WTC11 (cell line): ENCODE measurements at regions not wholly inside any gene's neighbourhood (a gene's known extent, or its start where the extent isn't known, plus 50 kb on each side); places are given as distances from the start of the nearest gene placed in this dataset.

Experiments
- ATF1 ChIP-seq: sonication (generic); formaldehyde crosslinking; IDR thresholded peaks from 2 replicates; pipeline ENCODE4 v1.8.1; 2023; ENCODE audit warnings: mild to moderate bottlenecking, moderate library complexity, missing genetic modification reagents
- GTF2I ChIP-seq: fragments of 250-450 bp; sonication (Bioruptor Pico); conservative IDR thresholded peaks from 2 replicates; pipeline ENCODE4 v1.4.0; 2021; ENCODE audit warnings: mild to moderate bottlenecking
- TEAD4 ChIP-seq: sonication (generic); formaldehyde crosslinking; IDR thresholded peaks from 2 replicates; pipeline ENCODE4 v1.8.0; 2022; ENCODE audit warnings: mild to moderate bottlenecking, missing genetic modification reagents
- TF ChIP-seq, protein P1 (sequence below): sonication (generic); formaldehyde crosslinking; IDR thresholded peaks from 2 replicates; pipeline ENCODE4 v1.8.0; 2022; ENCODE audit warnings: mild to moderate bottlenecking, missing genetic modification reagents
- TF ChIP-seq, protein P2 (sequence below): fragments of 200-600 bp; IDR thresholded peaks from 2 replicates; pipeline ENCODE4 v1.8.0; 2022; ENCODE audit warnings: antibody characterized with exemption
- TF ChIP-seq, protein P3 (sequence below): sonication (generic); formaldehyde crosslinking; IDR thresholded peaks from 2 replicates; pipeline ENCODE4 v1.8.0; 2023; ENCODE audit warnings: missing genetic modification reagents

DNA sequence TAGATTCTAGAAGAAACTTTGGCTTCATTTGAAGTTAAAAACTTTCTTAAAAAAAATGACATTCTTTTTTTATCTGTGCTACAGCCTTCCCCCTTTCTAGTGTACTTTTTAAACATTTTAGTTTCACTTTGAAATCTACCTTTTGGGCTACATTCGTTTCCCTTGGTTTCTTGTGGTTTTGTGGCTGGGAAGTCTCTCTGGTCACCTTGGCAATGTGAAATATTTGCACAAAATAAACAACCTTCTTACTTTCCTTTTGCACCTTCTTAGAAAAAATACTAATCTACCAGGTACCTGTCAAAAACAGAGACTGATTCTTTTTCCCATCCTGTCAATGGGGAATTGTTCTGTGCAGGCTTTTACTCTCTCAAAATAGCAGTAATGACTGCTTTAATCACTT, 350.2 kb downstream of the GATA3 start:
- TF ChIP-seq GTF2I (CRISPR knock-in tag) (no peak), ATF1 (CRISPR knock-in tag) (no peak), TEAD4 (CRISPR knock-in tag) (no peak)
- TF ChIP-seq, protein P1, sequence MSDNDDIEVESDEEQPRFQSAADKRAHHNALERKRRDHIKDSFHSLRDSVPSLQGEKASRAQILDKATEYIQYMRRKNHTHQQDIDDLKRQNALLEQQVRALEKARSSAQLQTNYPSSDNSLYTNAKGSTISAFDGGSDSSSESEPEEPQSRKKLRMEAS (CRISPR knock-in tag): no peak
- TF ChIP-seq, protein P2, sequence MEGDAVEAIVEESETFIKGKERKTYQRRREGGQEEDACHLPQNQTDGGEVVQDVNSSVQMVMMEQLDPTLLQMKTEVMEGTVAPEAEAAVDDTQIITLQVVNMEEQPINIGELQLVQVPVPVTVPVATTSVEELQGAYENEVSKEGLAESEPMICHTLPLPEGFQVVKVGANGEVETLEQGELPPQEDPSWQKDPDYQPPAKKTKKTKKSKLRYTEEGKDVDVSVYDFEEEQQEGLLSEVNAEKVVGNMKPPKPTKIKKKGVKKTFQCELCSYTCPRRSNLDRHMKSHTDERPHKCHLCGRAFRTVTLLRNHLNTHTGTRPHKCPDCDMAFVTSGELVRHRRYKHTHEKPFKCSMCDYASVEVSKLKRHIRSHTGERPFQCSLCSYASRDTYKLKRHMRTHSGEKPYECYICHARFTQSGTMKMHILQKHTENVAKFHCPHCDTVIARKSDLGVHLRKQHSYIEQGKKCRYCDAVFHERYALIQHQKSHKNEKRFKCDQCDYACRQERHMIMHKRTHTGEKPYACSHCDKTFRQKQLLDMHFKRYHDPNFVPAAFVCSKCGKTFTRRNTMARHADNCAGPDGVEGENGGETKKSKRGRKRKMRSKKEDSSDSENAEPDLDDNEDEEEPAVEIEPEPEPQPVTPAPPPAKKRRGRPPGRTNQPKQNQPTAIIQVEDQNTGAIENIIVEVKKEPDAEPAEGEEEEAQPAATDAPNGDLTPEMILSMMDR: no peak
- TF ChIP-seq, protein P3, sequence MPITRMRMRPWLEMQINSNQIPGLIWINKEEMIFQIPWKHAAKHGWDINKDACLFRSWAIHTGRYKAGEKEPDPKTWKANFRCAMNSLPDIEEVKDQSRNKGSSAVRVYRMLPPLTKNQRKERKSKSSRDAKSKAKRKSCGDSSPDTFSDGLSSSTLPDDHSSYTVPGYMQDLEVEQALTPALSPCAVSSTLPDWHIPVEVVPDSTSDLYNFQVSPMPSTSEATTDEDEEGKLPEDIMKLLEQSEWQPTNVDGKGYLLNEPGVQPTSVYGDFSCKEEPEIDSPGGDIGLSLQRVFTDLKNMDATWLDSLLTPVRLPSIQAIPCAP (CRISPR knock-in tag): no peak
